ENCODE measurements at regions not wholly inside any gene's neighbourhood (a gene's known extent, or its start where the extent isn't known, plus 50 kb on each side); places are given as distances from the start of the nearest gene placed in this dataset.

GRCh38 chr2:138245310-138245709 is 256.3 kb upstream of the SPOPL start:
- Histone ChIP-seq H2AFZ (no peak overlapping the region), H3K4me3 (no peak overlapping the region), H3K9me2 (ENCODE audit: insufficient read depth) (peaks cover 9% of the 10 kb centered on the region; the same call in 1 of the 2 replicates), H3F3A (replicated peaks; ENCODE audit: low read depth) (no peaks in the 10 kb centered on the region), H3K27ac (ENCODE audit: low read depth) (no peak overlapping the region), H4K20me1 (replicated peaks; ENCODE audit: insufficient read depth) (no peaks in the 10 kb centered on the region), H3K4me1 (ENCODE audit: insufficient read depth) (no peaks in the 10 kb centered on the region), H3K79me2 (replicated peaks; ENCODE audit: insufficient read depth) (no peaks in the 10 kb centered on the region), H3K4me2 (no peak overlapping the region), H3K27me3 (ENCODE audit: insufficient read depth) (no peaks in the 10 kb centered on the region), H3K36me3 (ENCODE audit: insufficient read depth) (no peaks in the 10 kb centered on the region)
- DNase-seq (ENCODE audit: low spot score) (no peak), ATAC-seq (no peak)
- H3K4me3 Mint-ChIP-seq = no peak overlapping the region
- H3K27me3 Mint-ChIP-seq (ENCODE audit: insufficient read depth, low read depth, poor library complexity) = no peaks in the 10 kb centered on the region
- H3K27ac Mint-ChIP-seq = no peak overlapping the region
- no peaks in the 10 kb centered on the region for H3K36me3 Mint-ChIP-seq (ENCODE audit: low read depth)
- TF ChIP-seq STAT1 (IDR thresholded peaks at IDR 0.05; ENCODE audit: unreplicated experiment) (no peak), CTCF (conservative IDR thresholded peaks at IDR 0.05; ENCODE audit: low read depth in 2 of 2) (no peak), CREB1 (CRISPR knock-in tag; IDR thresholded peaks at IDR 0.05; ENCODE audit: low read depth) (no peak), NANOG (IDR thresholded peaks at IDR 0.05; ENCODE audit: borderline replicate concordance) (no peak), EZH2phosphoT487 (IDR thresholded peaks at IDR 0.05; ENCODE audit: unreplicated experiment) (no peak), ZNF114 (CRISPR knock-in tag; IDR thresholded peaks at IDR 0.05) (no peak), ZNF462 (CRISPR knock-in tag; IDR thresholded peaks at IDR 0.05) (no peak), REST (IDR thresholded peaks at IDR 0.05; ENCODE audit: unreplicated experiment) (no peak), ZNF331 (CRISPR knock-in tag; IDR thresholded peaks at IDR 0.05; ENCODE audit: low read depth) (no peak), EZH2 (IDR thresholded peaks at IDR 0.05; ENCODE audit: low read depth, unreplicated experiment) (no peak), ETS1 (IDR thresholded peaks at IDR 0.05) (no peak), POLR2AphosphoS5 (IDR thresholded peaks at IDR 0.05; ENCODE audit: low read depth) (no peak), JUNB (IDR thresholded peaks at IDR 0.05; ENCODE audit: unreplicated experiment) (no peak)
- no peaks in the 10 kb centered on the region; the same call in 2 of the 3 replicates for H3K4me1 Mint-ChIP-seq
- H3K9me3 Mint-ChIP-seq = no peaks in the 10 kb centered on the region

Data from GM23338 (cell line).